Neural cell (in vitro differentiated cells): ENCODE measurements at regions not wholly inside any gene's neighbourhood (a gene's known extent, or its start where the extent isn't known, plus 50 kb on each side); places are given as distances from the start of the nearest gene placed in this dataset.

ENCODE experiments used
- H2AFZ ChIP-seq: fragments of 200-600, 300-800 bp; sonication (generic), shearing (Covaris generic); 2 replicates; pipeline ENCODE4 v1.6.0; 2014; ENCODE audit warnings: low read depth, mild to moderate bottlenecking, antibody characterized with exemption, low read length, moderate library complexity
- H3F3A ChIP-seq: fragments of 200-600 bp; shearing (Covaris generic); 2 replicates; pipeline ENCODE4 v1.6.1; 2016; ENCODE audit warnings: mild to moderate bottlenecking, moderate library complexity, mixed read lengths, antibody characterized with exemption, low read length; ENCODE audit not compliant: insufficient read depth, poor library complexity, severe bottlenecking
- H3K27ac ChIP-seq: fragments of 200-600, 300-800 bp; sonication (generic), shearing (Covaris generic); 2 replicates; pipeline ENCODE4 v1.5.1; 2014; ENCODE audit warnings: mild to moderate bottlenecking, low read length, moderate library complexity
- H3K27me3 ChIP-seq: fragments of 300-800, 200-600 bp; sonication (generic), shearing (Covaris generic); 2 replicates; pipeline ENCODE4 v1.6.0; 2014; ENCODE audit warnings: mild to moderate bottlenecking, low read depth, low read length, moderate library complexity; ENCODE audit not compliant: insufficient read depth
- H3K36me3 ChIP-seq: fragments of 300-800, 200-600 bp; sonication (generic), shearing (Covaris generic); 2 replicates; pipeline ENCODE4 v1.5.1; 2014; ENCODE audit warnings: mild to moderate bottlenecking, antibody characterized with exemption, low read length, moderate library complexity; ENCODE audit not compliant: insufficient read depth
- H3K4me2 ChIP-seq: fragments of 300-800, 200-600 bp; sonication (generic), shearing (Covaris generic); 2 replicates; pipeline ENCODE4 v1.6.0; 2014; ENCODE audit warnings: mild to moderate bottlenecking, low read length
- H3K4me3 ChIP-seq: fragments of 300-800, 200-600 bp; sonication (generic), shearing (Covaris generic); 2 replicates; pipeline ENCODE4 v1.5.1; 2014; ENCODE audit warnings: mild to moderate bottlenecking, low read length, moderate library complexity
- H3K79me2 ChIP-seq: fragments of 200-600 bp; shearing (Covaris generic); replicated peaks from 2 replicates; pipeline ENCODE4 v1.6.0; 2014; ENCODE audit warnings: mild to moderate bottlenecking, low read length, moderate library complexity; ENCODE audit not compliant: insufficient read depth
- H3K9ac ChIP-seq: fragments of 300-800, 200-600 bp; sonication (generic), shearing (Covaris generic); 2 replicates; pipeline ENCODE4 v1.6.1; 2016; ENCODE audit warnings: mild to moderate bottlenecking, low read length, mixed read lengths
- H3K9me2 ChIP-seq: fragments of 200-600 bp; shearing (Covaris generic); 2 replicates; pipeline ENCODE4 v1.6.1; 2016; ENCODE audit warnings: mild to moderate bottlenecking, low read length, mixed read lengths; ENCODE audit not compliant: insufficient read depth
- H3K9me3 ChIP-seq: fragments of 200-600, 300-800 bp; sonication (generic), shearing (Covaris generic); 2 replicates; pipeline ENCODE4 v1.6.1; 2016; ENCODE audit warnings: mild to moderate bottlenecking, mixed run types, low read length, moderate library complexity, mixed read lengths
- H4K20me1 ChIP-seq: fragments of 200-600 bp; shearing (Covaris generic); 2 replicates; pipeline ENCODE4 v1.6.1; 2016; ENCODE audit warnings: mild to moderate bottlenecking, mixed run types; ENCODE audit not compliant: insufficient read depth
- CTCF ChIP-seq: fragments of 450-650 bp; IDR thresholded peaks from 2 replicates; pipeline ENCODE4 v1.5.1; 2014; ENCODE audit warnings: antibody characterized with exemption, mild to moderate bottlenecking, moderate library complexity; ENCODE audit not compliant: poor library complexity, severe bottlenecking
- EP300 ChIP-seq: fragments of 450-650 bp; conservative IDR thresholded peaks from 2 replicates; pipeline ENCODE4 v1.6.1; 2014; ENCODE audit warnings: antibody characterized with exemption, mild to moderate bottlenecking, moderate library complexity; ENCODE audit not compliant: poor library complexity, severe bottlenecking
- EZH2 ChIP-seq: fragments of 200-600, 300-800 bp; shearing (Covaris generic), sonication (generic); IDR thresholded peaks from 2 replicates; pipeline ENCODE4 v1.6.1; 2014; ENCODE audit warnings: antibody characterized with exemption, low read length, borderline replicate concordance, mild to moderate bottlenecking; ENCODE audit not compliant: insufficient read depth, poor library complexity, severe bottlenecking
- MXI1 ChIP-seq: fragments of 450-650 bp; conservative IDR thresholded peaks from 2 replicates; pipeline ENCODE4 v1.6.1; 2014; ENCODE audit warnings: antibody characterized with exemption, mild to moderate bottlenecking; ENCODE audit not compliant: poor library complexity, severe bottlenecking
- POLR2AphosphoS5 ChIP-seq: IDR thresholded peaks from 2 replicates; pipeline ENCODE4 v1.6.1; 2012
- RAD21 ChIP-seq: fragments of 450-650 bp; conservative IDR thresholded peaks from 2 replicates; pipeline ENCODE4 v1.6.1; 2014; ENCODE audit warnings: antibody characterized with exemption, mild to moderate bottlenecking, moderate library complexity
- REST ChIP-seq: IDR thresholded peaks from 2 replicates; pipeline ENCODE4 v1.6.1; 2012; ENCODE audit warnings: borderline replicate concordance
- SMC3 ChIP-seq: fragments of 450-650 bp; conservative IDR thresholded peaks from 2 replicates; pipeline ENCODE4 v1.6.1; 2014; ENCODE audit warnings: antibody characterized with exemption, mild to moderate bottlenecking, moderate library complexity; ENCODE audit not compliant: poor library complexity
- TAF1 ChIP-seq: IDR thresholded peaks from 2 replicates; pipeline ENCODE4 v1.6.1; 2012; ENCODE audit warnings: low read depth

- no peak overlapping the region for H3K27ac ChIP-seq
- no peaks in the 10 kb centered on the region for H4K20me1 ChIP-seq
- no peaks in the 10 kb centered on the region for H3K36me3 ChIP-seq
- H3K4me2 ChIP-seq: no peak overlapping the region
- H3K9me2 ChIP-seq: no peaks in the 10 kb centered on the region
- H3K27me3 ChIP-seq: no peaks in the 10 kb centered on the region
- no peaks in the 10 kb centered on the region for H3K9me3 ChIP-seq
- H3K9ac ChIP-seq: no peak overlapping the region
- no peak overlapping the region for H2AFZ ChIP-seq
- H3K4me3 ChIP-seq: no peak overlapping the region
- H3F3A ChIP-seq: no peaks in the 10 kb centered on the region
- no peaks in the 10 kb centered on the region for H3K79me2 ChIP-seq
- no peak for TF ChIP-seq RAD21
- no peak for TF ChIP-seq POLR2AphosphoS5
- TF ChIP-seq MXI1: no peak
- TF ChIP-seq EZH2: no peak
- TF ChIP-seq REST: no peak
- no peak for TF ChIP-seq SMC3
- no peak for TF ChIP-seq TAF1
- no peak for TF ChIP-seq CTCF
- TF ChIP-seq EP300: no peak
Measured at GRCh38 chr2:51795248-51795888, 763.4 kb upstream of the NRXN1 start.

- Histone ChIP-seq H3K4me2 (no peak overlapping the region), H3K79me2 (no peaks in the 10 kb centered on the region), H3K9me3 (no peaks in the 10 kb centered on the region), H3K4me3 (no peak overlapping the region), H3K9ac (no peak overlapping the region), H4K20me1 (no peaks in the 10 kb centered on the region), H3K27me3 (no peaks in the 10 kb centered on the region), H3K36me3 (no peaks in the 10 kb centered on the region), H3K27ac (no peak overlapping the region), H2AFZ (no peak overlapping the region), H3K9me2 (no peaks in the 10 kb centered on the region), H3F3A (no peaks in the 10 kb centered on the region)
- TF ChIP-seq MXI1 (no peak), EZH2 (no peak), SMC3 (no peak), EP300 (no peak), RAD21 (no peak), CTCF (no peak), POLR2AphosphoS5 (no peak), REST (no peak), TAF1 (no peak)
Measured at GRCh38 chr2:51791496-51791895, 759.6 kb upstream of the NRXN1 start.
